ENCODE measurements at regions not wholly inside any gene's neighbourhood (a gene's known extent, or its start where the extent isn't known, plus 50 kb on each side); places are given as distances from the start of the nearest gene placed in this dataset.

DNA sequence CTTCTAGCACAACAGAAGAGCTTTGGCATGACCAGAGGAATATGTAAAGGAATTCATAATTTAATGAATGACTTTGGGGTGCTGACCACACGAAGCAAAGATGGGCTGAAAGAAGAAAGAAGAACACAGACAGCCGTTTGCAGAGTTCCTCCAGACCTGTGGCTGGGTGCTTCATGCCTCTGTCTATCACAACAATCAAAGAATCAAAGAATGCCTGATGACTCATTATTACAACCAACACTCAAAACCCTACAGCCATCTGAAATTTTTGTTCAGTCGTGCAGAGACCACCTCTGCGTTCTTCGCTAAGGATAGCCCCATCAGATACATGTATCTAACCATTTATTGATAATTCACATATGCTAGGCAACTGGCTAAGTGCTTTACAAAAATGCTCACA, 129.0 kb upstream of the PRICKLE2 start:
- no peak for DNase-seq (ENCODE audit: low read depth)

DNA sequence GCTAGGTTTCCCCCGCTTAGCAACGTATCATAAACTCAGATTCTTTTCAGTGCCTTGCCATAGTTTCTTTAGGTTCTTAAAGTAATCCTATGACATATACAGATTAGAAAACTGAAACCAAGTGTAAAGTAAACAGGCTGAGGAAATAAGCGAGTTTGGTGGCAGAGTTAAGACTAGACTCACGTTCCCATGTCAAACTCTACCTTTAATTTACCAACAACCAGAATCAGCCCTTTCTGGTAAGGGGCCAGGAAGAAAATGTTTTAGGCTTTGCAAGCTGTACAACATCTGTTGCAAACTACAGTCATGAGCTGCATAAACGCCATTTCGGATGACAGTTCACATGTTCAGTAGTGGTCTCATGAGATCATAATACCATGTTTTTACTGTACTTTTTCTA, 128.0 kb upstream of the PRICKLE2 start:
- no peak for DNase-seq (ENCODE audit: low read depth)

DNA sequence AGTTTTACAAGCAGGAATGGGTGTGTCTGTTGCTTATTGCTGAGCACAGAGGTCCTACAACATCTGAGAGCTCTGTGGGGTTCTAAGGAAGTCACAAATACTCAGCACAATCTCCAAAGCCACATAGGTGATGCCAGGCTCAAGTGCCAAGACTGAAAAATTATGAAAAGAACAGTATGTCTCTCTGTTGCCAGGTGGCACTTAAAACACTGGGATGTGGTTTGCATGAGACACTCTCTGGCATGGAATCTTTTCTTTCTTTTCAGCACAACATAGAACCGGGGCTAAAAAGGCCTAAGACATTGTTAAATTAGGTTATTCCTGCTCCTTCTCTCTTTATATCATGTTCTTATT, 127.3 kb upstream of the PRICKLE2 start:
- DNase-seq (ENCODE audit: low read depth): no peak

DNA sequence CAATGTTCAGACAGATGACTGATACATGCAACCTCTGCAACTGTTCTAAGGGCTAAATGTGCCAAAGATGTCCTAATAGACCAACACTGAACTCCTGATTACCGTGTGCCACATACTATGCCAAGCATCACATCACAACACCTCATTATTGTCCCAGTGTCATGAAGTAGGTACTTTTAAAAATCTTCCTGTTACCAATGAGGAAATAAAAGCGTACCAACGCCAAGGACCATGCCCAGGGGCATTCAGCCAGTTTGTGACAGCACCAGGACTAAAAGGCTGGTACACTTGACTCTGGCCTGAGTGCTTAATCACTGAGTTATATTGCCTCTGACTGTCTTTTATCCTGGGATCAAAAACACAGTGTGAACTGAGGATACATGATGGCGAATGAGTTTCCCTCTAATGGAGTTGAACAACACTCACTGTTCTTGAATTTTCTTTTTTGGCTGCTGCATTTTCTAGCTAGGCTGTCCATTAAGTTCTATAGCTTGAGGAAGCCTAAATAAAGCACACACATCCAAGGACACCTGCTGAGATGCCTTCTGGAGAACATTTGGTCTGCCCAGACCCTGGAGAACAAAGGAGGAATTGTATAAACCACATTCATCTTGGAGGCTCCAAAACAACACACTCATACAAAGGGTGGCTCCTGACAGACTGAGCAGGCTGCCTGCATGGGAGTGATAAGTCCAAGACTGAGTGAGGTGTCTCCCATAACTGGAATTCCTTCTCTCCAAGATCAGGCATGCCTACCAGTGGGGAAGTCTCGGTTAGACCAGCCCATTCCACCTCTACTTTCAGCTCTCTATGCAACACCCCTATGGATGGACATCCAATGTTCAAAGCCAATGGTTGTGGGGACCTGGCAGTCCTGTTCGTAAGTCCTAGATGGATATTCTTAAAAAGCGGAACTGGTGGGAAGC, 126.7 kb upstream of the PRICKLE2 start:
- no peak for DNase-seq (ENCODE audit: low read depth)

DNA sequence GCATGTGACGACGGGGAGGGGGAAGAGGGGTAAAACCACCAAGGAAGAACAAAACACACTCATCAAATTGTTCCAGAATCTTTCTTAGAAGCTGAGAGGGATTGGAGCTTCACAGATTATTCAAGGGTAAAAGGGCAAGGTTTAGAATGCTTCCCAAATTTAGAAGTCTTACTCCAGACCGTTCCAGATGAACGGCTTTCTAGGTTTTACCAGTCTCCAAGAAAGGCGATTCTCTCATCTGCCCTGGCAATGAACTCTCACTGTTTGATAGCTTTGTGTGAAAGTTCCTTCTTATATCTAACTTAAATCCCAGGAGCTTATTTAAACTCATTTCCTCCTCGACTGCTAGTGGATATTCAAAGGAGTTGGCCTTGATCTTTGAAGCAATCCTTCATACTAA, 124.3 kb upstream of the PRICKLE2 start:
- DNase-seq (ENCODE audit: low read depth): no peak

DNA sequence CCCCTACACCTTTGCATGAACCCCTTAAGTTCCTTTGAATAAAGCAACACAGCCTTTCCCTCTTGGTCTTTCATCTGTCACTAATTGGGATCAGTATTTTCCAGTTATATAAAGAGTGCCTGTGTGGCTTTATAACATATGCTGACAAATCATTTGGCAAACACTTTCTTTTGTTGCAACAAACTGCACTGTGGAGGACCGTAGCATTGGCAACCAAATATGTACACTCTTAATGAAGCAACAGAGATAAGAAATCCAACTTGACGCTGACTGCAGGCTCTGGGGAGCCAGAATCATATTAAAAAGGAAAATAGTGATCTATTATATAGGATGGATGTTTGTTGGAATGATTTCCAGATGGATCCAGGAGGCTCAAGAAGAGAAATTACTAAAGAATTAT, 120.1 kb upstream of the PRICKLE2 start:
- peak; percentile 82 for DNase-seq (ENCODE audit: low read depth)

DNA sequence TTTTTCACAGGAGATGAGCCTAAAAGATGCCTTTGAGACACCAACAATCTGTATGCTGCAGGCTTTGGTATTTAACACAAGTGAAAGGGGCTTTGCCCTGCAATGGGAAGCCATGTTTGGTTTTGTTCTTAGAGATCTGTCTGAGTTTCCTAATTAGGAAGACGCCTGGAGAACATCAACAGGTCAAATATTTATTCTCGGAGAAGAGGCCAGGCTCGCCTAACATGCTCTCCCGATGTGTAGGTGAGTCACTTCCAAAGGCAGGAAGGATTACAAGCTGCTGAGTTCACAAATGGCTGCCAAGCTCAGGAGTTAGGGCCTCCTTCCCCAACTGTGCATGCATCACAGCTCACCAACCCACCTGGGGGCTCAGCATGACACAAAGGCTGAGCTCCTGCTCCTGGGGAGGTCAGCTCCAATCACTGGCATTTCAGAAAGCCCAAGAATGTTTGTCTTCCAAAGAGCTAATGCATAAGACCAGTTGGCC, 119.5 kb upstream of the PRICKLE2 start:
- DNase-seq (ENCODE audit: low read depth): no peak

DNA sequence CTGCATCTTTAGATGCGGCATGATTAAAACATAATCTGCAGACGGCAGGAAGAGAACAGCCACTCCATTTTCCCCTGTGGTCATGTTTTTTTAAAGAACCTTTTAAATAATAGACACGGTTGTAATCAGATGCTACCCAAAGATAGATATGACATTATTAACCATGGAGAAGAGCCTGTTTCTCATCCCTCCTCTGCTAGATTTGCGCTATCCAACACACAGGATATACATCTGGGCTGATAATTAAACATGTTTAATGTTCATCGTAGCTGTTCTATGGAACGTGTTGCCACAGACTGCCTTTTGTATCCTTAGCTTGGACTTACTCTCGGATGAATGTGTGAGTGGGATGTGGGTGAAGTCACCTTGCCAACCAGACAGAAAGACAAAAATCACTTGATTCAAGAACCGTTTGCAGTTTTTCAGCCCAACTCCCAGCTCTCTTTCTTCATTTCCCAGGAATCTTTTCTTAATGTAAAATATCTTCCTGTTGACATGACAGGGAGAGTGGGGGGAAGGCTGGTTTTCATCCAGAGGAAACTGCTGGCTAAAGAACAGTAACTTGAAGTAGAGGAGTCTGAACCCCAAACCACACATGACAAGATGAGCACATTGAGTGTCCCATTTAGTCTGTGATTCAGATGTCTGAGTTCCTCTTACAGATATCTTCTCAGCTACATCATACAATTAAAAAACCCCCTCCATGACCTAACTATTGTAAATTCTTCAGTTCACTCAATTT, 118.6 kb upstream of the PRICKLE2 start:
- no peak for DNase-seq (ENCODE audit: low read depth)

DNA sequence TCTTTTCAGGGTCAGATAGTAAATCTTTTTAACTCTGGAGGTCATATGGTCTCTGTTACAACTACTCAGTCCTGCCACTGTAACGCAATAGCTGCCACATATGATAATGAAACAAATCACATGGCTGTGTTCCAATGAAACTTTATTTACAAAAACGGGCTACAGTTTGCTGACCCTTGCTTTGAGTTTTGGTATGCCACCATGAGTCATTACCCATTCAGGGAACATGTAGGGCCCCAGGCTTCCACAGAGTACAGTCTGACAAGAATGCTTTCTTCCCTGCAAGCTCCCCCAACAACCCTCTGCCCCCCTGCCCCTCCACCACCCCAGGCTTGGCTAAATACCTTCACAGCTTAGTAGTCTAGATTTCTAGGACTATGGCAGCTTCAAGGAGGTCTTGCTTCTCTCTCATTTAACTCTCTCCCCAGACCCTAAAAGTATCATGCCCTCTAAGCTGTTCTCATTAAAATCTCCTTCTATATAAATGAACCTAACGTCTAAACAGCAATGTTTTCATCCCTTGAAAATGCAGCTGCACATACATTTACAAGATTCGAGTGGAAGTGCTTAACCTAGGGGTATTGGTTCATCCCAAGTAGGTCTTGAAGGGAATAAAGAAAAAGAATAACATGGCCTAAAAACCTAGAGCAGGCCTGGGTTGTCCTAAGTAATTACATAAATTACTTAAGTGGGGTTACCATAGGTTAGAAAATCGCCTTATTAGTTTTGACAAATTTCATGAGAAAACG, 117.8 kb upstream of the PRICKLE2 start:
- DNase-seq (ENCODE audit: low read depth): peak; percentile 90

DNA sequence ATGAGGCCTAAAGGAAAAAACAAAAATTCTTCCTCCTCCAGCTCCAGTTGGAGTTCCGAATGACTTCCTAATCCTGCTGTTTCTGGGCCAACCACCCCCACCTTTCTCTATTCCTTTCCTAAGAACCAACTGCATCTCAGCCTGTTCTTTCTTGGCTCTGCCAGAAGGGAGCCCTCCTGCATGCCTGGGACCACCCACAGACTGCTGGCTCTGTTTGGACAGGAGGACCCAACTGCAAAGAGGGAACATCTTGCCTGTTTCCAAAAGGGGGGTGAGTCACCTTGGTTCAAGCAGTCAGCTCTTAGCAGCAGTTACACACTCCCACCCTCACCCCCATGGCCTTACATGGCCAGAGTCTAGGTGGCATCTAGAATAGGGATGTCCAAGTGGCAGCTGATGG, 116.0 kb upstream of the PRICKLE2 start:
- no peak for DNase-seq (ENCODE audit: low read depth)

DNA sequence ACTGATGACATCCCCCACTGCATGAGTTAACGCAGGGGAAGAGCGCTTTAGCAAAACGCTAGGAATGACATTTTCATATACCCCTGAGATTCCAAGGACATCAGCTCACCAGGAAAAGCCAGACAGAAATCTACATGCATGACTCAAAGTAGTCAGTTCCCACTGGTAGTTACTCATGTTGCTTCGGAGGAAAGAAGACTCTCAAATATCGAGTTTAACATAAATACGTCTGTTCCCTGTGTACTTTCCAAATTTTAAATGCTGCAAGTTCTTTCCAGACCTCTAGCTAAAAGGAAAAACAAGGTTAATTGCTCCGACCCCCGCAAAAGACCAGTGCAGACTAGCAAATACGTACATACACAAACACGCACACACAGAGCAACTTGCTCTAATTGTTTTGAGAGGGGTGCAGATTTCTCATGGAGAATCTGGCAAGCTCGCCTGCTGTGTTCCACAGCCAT, 115.4 kb upstream of the PRICKLE2 start:
- DNase-seq (ENCODE audit: low read depth): peak; percentile 45

DNA sequence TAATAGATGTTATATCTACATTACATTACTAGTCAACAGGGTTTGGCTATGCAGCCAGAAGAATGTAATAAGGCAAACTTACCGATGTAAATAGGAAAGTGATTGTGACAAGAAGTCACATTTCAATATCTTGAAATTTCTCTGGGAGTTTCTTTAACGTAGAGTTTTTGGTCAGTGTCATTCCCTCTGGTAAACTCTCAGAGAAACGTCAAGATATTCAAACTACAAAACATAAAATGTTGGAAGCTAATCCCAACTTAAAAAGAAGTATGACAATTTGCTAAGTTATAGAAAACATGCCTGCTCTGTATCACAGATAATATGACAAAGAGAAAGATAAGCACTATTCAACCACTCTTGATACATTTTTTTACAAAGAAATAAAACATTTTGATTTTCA, 111.2 kb upstream of the PRICKLE2 start:
- DNase-seq (ENCODE audit: low read depth): no peak

DNA sequence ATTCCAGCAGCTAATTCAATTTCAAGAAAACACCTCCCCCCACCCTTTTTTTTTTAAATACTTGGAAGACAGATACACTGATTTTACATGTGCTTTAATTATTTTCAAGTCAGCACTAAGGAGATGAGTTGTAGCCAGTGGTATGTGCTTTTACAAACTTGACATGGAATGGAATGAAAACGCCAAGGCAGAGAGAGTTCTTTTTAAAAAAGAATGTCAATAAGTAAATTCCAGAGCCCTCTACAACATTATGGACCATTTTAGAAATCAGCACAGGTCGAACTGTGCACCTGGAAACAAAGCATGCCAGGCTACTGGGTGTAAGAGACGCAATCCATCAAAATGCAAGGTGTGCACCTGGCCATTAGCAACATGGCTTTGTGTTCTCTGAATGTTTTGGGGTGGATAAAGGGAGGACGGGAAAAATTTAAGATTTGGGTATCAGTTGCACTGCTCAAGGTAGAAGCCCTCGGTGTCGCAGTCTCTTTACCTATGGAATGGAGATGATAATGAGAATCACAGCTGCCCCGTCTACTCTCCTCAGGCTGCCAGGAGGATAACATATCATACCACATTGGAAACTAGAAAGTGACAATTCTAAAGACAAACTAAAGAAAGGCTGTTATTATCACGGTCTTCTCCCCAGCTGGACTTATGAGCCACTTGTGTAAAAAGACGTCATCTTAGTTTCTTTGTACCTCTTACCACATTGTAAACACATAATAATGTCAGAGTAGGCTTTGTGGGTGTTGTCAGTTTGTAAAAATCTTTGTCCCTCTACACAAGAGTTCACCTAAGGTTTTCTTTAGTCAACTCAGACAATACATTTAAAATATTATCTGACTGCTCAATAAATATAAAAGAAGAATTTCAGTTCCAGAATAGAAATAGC, 107.4 kb upstream of the PRICKLE2 start:
- no peak for DNase-seq (ENCODE audit: low read depth)

DNA sequence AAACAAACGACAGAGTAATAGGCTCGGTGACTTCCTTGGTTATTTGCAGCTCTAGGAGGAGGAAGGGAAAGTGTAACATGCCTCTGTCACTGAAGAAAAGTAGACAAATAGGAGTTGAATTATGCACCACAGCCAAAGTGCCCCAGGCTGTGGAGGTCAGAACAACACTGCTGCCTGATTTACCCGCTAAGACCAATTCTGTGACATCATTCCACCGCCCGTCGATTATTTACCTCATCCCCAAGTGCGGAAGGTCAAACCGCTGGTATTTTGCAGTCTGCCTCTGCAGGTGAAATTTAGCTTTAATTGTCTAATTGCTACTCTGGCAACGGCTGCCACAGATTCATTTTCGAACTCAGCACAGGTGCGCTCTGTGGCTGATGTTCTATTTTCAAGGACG, 106.3 kb upstream of the PRICKLE2 start:
- DNase-seq (ENCODE audit: low read depth): no peak

DNA sequence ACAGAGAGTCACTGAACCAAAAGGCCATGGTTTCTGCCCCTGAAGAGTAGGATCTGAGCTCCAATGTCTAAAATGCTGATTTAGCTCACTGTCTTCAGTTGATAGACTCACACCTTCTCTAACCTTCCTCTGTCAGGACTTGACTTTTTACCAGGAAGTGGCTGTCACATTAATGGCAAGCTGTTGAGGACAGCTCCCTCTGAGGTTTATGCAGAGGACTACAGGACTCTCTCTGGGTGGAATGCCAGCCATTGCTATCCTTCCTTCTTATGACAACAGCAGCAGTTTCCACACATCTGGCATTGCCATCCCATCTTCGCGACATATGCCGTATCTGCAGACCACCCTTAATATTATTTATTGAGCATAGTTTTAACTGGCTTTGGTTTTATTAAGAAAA, 103.8 kb upstream of the PRICKLE2 start:
- DNase-seq (ENCODE audit: low read depth): no peak

DNA sequence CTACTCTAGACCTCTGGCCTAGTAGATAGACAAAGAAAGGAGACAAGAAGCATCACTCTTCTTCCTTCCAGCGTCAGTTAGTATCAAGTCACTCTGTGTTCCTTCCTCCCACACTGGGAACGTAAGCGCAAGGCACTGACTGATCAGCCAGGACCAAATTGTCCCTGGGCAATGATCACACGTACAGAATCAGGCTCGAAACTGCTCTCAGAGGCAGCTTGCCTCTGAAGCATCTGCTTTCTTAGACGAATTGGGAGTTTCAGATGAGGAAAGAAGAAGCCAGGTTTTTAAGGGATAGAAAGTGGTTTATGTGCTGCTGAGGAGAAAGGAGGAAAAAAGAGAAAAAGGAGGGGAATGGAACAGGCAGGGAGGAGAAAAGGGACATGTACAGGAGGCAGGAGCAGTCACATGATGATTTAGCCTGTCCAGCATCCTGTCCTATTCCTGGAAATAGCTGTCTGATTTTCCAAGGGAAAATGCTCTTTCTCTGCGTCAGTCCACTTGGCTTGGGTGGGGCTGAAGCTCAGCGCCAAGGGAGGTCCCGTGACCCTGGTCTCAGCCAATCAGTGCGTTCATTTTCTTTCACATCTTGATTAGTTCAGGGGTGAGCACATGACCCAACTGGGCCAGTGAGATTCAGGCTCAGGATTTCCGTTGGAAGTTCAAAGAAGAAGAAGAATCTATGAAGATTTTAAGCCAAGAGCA, 102.0 kb upstream of the PRICKLE2 start:
- no peak for DNase-seq (ENCODE audit: low read depth)

DNA sequence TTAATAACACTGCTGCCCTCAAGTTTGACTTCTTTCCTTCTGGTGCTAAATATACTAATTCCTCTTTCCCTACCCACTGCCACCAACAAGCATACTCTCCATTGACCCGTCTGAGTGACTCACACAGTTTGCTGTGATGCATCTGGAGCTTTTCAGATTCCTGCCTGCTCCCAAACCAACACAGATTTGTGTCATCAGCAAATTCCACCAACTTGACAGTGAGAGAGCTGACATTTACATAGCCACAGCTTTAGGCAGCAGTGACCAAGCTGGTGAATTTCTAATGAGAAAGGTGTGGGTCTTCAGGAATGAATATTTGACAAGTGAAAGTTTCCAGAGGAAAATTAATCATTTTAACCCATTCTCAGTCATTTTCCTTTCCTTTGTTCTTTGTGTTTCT, 96.5 kb upstream of the PRICKLE2 start:
- DNase-seq (ENCODE audit: low read depth): no peak

DNA sequence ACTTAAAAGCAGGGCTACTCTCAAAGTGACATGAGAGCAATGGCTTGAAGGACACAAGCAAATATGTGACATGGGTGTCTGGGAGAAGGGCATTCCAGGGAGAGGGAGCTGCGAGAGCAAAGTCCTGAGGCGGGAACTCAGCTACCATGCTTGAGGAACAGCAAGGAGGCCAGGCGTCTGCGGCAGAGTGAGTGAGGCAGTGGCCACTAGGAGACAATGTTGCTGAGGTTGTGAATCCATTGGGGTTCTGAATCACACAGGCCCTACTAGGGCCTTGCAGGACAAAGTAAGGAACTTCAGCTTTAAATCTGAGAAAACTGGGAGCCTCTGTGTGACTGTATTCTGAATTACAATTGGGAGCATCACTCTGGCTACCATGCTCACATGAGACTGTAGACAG, 94.1 kb upstream of the PRICKLE2 start:
- no peak for DNase-seq (ENCODE audit: low read depth)

DNA sequence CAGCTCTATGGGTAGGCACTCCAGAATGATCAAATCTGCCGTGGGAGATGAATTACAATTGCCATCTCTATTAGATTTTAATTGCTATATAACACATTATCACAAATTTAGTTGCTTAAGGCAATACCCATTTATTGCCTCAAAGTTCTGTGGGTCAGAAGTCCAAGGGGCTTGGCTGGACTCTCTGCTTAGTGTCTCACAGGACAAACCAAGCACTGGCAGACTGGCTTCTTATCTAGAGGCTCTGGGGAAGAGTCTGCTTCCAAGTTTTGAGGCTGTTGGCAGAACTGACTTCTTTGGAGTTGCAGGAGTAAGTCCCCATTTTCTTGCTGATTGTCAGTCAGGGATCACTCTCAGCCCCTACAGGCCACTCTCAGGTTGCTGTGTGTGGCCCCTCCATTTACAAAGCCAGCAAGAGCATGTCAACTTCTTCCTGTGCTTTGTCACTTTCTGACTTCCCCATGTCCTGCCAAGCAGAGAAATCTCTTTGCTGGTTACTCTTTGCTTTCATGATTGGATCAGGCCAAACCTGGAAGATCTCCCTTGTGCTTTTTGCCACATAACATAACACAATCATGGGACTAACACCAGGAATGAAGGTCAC, 93.5 kb upstream of the PRICKLE2 start:
- DNase-seq (ENCODE audit: low read depth): no peak

DNA sequence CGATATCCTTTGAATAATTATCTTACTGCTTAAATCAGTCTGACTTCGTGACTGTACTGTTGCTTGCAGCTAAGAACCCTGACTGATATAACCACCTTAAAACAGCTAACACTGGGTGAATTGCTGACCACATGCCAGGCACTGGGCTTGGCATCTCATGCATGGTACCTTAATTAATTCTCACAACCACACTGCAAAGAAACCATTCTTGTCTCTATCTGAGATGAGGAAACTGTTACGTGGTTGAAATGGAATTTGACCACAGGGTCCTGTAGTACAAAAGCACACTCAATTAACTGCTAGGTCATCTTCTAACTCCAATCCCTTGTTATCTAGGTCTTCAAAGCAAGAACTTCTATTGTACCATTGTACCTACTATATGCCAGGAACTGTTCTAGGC, 92.7 kb upstream of the PRICKLE2 start:
- DNase-seq (ENCODE audit: low read depth): no peak

Data from fibroblast of the conjunctiva (primary cell).